ENCODE measurements at regions not wholly inside any gene's neighbourhood (a gene's known extent, or its start where the extent isn't known, plus 50 kb on each side); places are given as distances from the start of the nearest gene placed in this dataset.

- Mint-ChIP-seq H3K9me3 (no peaks in the 10 kb centered on the region), H3K4me3 (no peak overlapping the region), H3K27me3 (no peaks in the 10 kb centered on the region), H3K36me3 (no peaks in the 10 kb centered on the region), H3K27ac (no peak overlapping the region), H3K4me1 (no peaks in the 10 kb centered on the region)
- H3K27ac ChIP-seq (ENCODE audit: low read length), result no peak overlapping the region
- ChIA-PET POLR2A (no interaction called here), CTCF (no interaction called here)
- H3K4me3 ChIP-seq (ENCODE audit: control insufficient read depth in 1 of 2, extremely low read depth in 1 of 2, low read length in 1 of 2), result no peak overlapping the region
- ATAC-seq (replicated peaks in 1 of 4) (no peak), DNase-seq (no peak)
- no peaks in the 10 kb centered on the region for H3K4me1 ChIP-seq (ENCODE audit: control insufficient read depth in 1 of 2, extremely low read depth in 1 of 2, insufficient read depth in 2 of 2, low read length in 2 of 2)
- peaks cover 0 to 4% of the 10 kb centered on the region in 2 experiments for H3K27me3 ChIP-seq (replicated peaks in 1 of 2; ENCODE audit: control insufficient read depth in 2 of 2, extremely low read depth in 1 of 2, insufficient read depth in 2 of 2, low read length in 1 of 2)
- no peaks in the 10 kb centered on the region for H3K36me3 ChIP-seq (ENCODE audit: control insufficient read depth in 2 of 2, extremely low read depth in 1 of 2, insufficient read depth in 1 of 2, low read length in 1 of 2)
- WGBS (ENCODE audit: insufficient coverage), result 71% methylated on average over 2 of the region's 6 CpGs
- H3K9me3 ChIP-seq, result no peaks in the 10 kb centered on the region
Measured at GRCh38 chr10:78763234-78763633, 305.5 kb upstream of the ZMIZ1 start.

- POLR2A ChIA-PET, result no interaction called here
- ATAC-seq (replicated peaks in 1 of 4) (no peak), DNase-seq (no peak)
- 33% methylated on average over 10 of the region's 10 CpGs for WGBS (ENCODE audit: insufficient coverage)
- Histone ChIP-seq H3K4me3 (ENCODE audit: control insufficient read depth in 1 of 2, extremely low read depth in 1 of 2, low read length in 1 of 2) (no peak overlapping the region), H3K27ac (ENCODE audit: low read length) (no peak overlapping the region), H3K4me1 (ENCODE audit: control insufficient read depth in 1 of 2, extremely low read depth in 1 of 2, insufficient read depth in 2 of 2, low read length in 2 of 2) (no peaks in the 10 kb centered on the region), H3K9me3 (no peaks in the 10 kb centered on the region), H3K27me3 (replicated peaks in 1 of 2; ENCODE audit: control insufficient read depth in 2 of 2, extremely low read depth in 1 of 2, insufficient read depth in 2 of 2, low read length in 1 of 2) (peaks cover 0 to 4% of the 10 kb centered on the region in 2 experiments), H3K36me3 (ENCODE audit: control insufficient read depth in 2 of 2, extremely low read depth in 1 of 2, insufficient read depth in 1 of 2, low read length in 1 of 2) (no peaks in the 10 kb centered on the region)
- H3K27ac Mint-ChIP-seq, result no peak overlapping the region
- no peaks in the 10 kb centered on the region for H3K36me3 Mint-ChIP-seq
- CTCF ChIA-PET, result no interaction called here
- H3K4me1 Mint-ChIP-seq, result no peaks in the 10 kb centered on the region
- no peaks in the 10 kb centered on the region for H3K9me3 Mint-ChIP-seq
- H3K27me3 Mint-ChIP-seq, result no peaks in the 10 kb centered on the region
- no peak overlapping the region for H3K4me3 Mint-ChIP-seq
Measured at GRCh38 chr10:78763651-78764395, 304.9 kb upstream of the ZMIZ1 start.

GRCh38 chr10:78764436-78764835 lies 304.3 kb upstream of the ZMIZ1 start:
- no peaks in the 10 kb centered on the region for H3K36me3 Mint-ChIP-seq
- H3K36me3 ChIP-seq (ENCODE audit: control insufficient read depth in 2 of 2, extremely low read depth in 1 of 2, insufficient read depth in 1 of 2, low read length in 1 of 2), result no peaks in the 10 kb centered on the region
- ChIA-PET POLR2A (no interaction called here), CTCF (no interaction called here)
- H3K9me3 Mint-ChIP-seq, result no peaks in the 10 kb centered on the region
- H3K27ac ChIP-seq (ENCODE audit: low read length), result no peak overlapping the region
- H3K4me3 Mint-ChIP-seq, result no peak overlapping the region
- H3K27me3 ChIP-seq (replicated peaks in 1 of 2; ENCODE audit: control insufficient read depth in 2 of 2, extremely low read depth in 1 of 2, insufficient read depth in 2 of 2, low read length in 1 of 2), result peaks cover 0 to 4% of the 10 kb centered on the region in 2 experiments
- ATAC-seq (replicated peaks in 1 of 4) (no peak), DNase-seq (no peak)
- H3K9me3 ChIP-seq, result no peaks in the 10 kb centered on the region
- WGBS (ENCODE audit: insufficient coverage), result 69% methylated on average over 4 of the region's 5 CpGs
- H3K4me3 ChIP-seq (ENCODE audit: control insufficient read depth in 1 of 2, extremely low read depth in 1 of 2, low read length in 1 of 2), result no peak overlapping the region
- H3K27ac Mint-ChIP-seq, result no peak overlapping the region
- no peaks in the 10 kb centered on the region for H3K27me3 Mint-ChIP-seq
- H3K4me1 ChIP-seq (ENCODE audit: control insufficient read depth in 1 of 2, extremely low read depth in 1 of 2, insufficient read depth in 2 of 2, low read length in 2 of 2), result no peaks in the 10 kb centered on the region
- no peaks in the 10 kb centered on the region for H3K4me1 Mint-ChIP-seq

- ATAC-seq (replicated peaks in 1 of 4) (no peak), DNase-seq (no peak)
- WGBS (ENCODE audit: insufficient coverage), result 82% methylated on average over 2 of the region's 4 CpGs
- H3K4me1 Mint-ChIP-seq, result no peaks in the 10 kb centered on the region
- H3K27me3 Mint-ChIP-seq, result no peaks in the 10 kb centered on the region
- no peak overlapping the region for H3K4me3 Mint-ChIP-seq
- H3K27ac Mint-ChIP-seq, result peak overlapping the region in 1 of 2 donors; percentile 14
- H3K4me3 ChIP-seq (ENCODE audit: control insufficient read depth in 1 of 2, extremely low read depth in 1 of 2, low read length in 1 of 2), result no peak overlapping the region
- CTCF ChIA-PET, result no interaction called here
- no peaks in the 10 kb centered on the region for H3K36me3 Mint-ChIP-seq
- H3K27me3 ChIP-seq (replicated peaks in 1 of 2; ENCODE audit: control insufficient read depth in 2 of 2, extremely low read depth in 1 of 2, insufficient read depth in 2 of 2, low read length in 1 of 2), result peaks cover 0 to 4% of the 10 kb centered on the region in 2 experiments
- no peak overlapping the region for H3K27ac ChIP-seq (ENCODE audit: low read length)
- POLR2A ChIA-PET, result no interaction called here
- H3K9me3 ChIP-seq, result no peaks in the 10 kb centered on the region
- no peaks in the 10 kb centered on the region for H3K4me1 ChIP-seq (ENCODE audit: control insufficient read depth in 1 of 2, extremely low read depth in 1 of 2, insufficient read depth in 2 of 2, low read length in 2 of 2)
- no peaks in the 10 kb centered on the region for H3K9me3 Mint-ChIP-seq
- H3K36me3 ChIP-seq (ENCODE audit: control insufficient read depth in 2 of 2, extremely low read depth in 1 of 2, insufficient read depth in 1 of 2, low read length in 1 of 2), result no peaks in the 10 kb centered on the region
Measured at GRCh38 chr10:78764846-78765430, 303.8 kb upstream of the ZMIZ1 start.

- ATAC-seq (replicated peaks in 1 of 4) (no peak), DNase-seq (no peak)
- no peak overlapping the region for H3K27ac Mint-ChIP-seq
- Histone ChIP-seq H3K4me3 (ENCODE audit: control insufficient read depth in 1 of 2, extremely low read depth in 1 of 2, low read length in 1 of 2) (no peak overlapping the region), H3K36me3 (ENCODE audit: control insufficient read depth in 2 of 2, extremely low read depth in 1 of 2, insufficient read depth in 1 of 2, low read length in 1 of 2) (no peaks in the 10 kb centered on the region), H3K4me1 (ENCODE audit: control insufficient read depth in 1 of 2, extremely low read depth in 1 of 2, insufficient read depth in 2 of 2, low read length in 2 of 2) (no peaks in the 10 kb centered on the region), H3K9me3 (no peaks in the 10 kb centered on the region), H3K27ac (ENCODE audit: low read length) (no peak overlapping the region), H3K27me3 (replicated peaks in 1 of 2; ENCODE audit: control insufficient read depth in 2 of 2, extremely low read depth in 1 of 2, insufficient read depth in 2 of 2, low read length in 1 of 2) (peaks cover 0 to 4% of the 10 kb centered on the region in 2 experiments)
- H3K4me1 Mint-ChIP-seq, result no peaks in the 10 kb centered on the region
- ChIA-PET POLR2A (interaction anchor here in 1 of 2 donors (0.5 kb wide), 1 partner anchor 25 kb away, joined by 11 read pairs; no protein-coding TSS in a partner anchor), CTCF (no interaction called here)
- no peaks in the 10 kb centered on the region for H3K9me3 Mint-ChIP-seq
- no peaks in the 10 kb centered on the region for H3K27me3 Mint-ChIP-seq
- no peak overlapping the region for H3K4me3 Mint-ChIP-seq
- no peaks in the 10 kb centered on the region for H3K36me3 Mint-ChIP-seq
- 94% methylated on average over 7 of the region's 16 CpGs for WGBS (ENCODE audit: insufficient coverage)
Measured at GRCh38 chr10:78765726-78766335, 302.9 kb upstream of the ZMIZ1 start.

GRCh38 chr10:78766603-78767002 lies 302.2 kb upstream of the ZMIZ1 start:
- Histone ChIP-seq H3K4me1 (ENCODE audit: control insufficient read depth in 1 of 2, extremely low read depth in 1 of 2, insufficient read depth in 2 of 2, low read length in 2 of 2) (no peaks in the 10 kb centered on the region), H3K9me3 (no peaks in the 10 kb centered on the region), H3K27ac (ENCODE audit: low read length) (no peak overlapping the region), H3K27me3 (replicated peaks in 1 of 2; ENCODE audit: control insufficient read depth in 2 of 2, extremely low read depth in 1 of 2, insufficient read depth in 2 of 2, low read length in 1 of 2) (peaks cover 0 to 2% of the 10 kb centered on the region in 2 experiments), H3K4me3 (ENCODE audit: control insufficient read depth in 1 of 2, extremely low read depth in 1 of 2, low read length in 1 of 2) (no peak overlapping the region), H3K36me3 (ENCODE audit: control insufficient read depth in 2 of 2, extremely low read depth in 1 of 2, insufficient read depth in 1 of 2, low read length in 1 of 2) (no peaks in the 10 kb centered on the region)
- H3K9me3 Mint-ChIP-seq, result no peaks in the 10 kb centered on the region
- no peak overlapping the region for H3K4me3 Mint-ChIP-seq
- ChIA-PET POLR2A (no interaction called here), CTCF (no interaction called here)
- H3K27ac Mint-ChIP-seq, result no peak overlapping the region
- DNase-seq (no peak), ATAC-seq (replicated peaks in 1 of 4) (no peak)
- no peaks in the 10 kb centered on the region for H3K36me3 Mint-ChIP-seq
- H3K27me3 Mint-ChIP-seq, result no peaks in the 10 kb centered on the region
- WGBS (ENCODE audit: insufficient coverage), result no CpG with 5 or more reads among the region's 4 CpGs
- no peaks in the 10 kb centered on the region for H3K4me1 Mint-ChIP-seq

Measured in T-cell (primary cell).